NCI-H345 treated with DMSO at 0.1 percent for 48 hours (cell line): ENCODE measurements at regions not wholly inside any gene's neighbourhood (a gene's known extent, or its start where the extent isn't known, plus 50 kb on each side); places are given as distances from the start of the nearest gene placed in this dataset.
A peak's percentile ranks its signal among the peaks of the same experiment; 100 is the strongest.
"Not testable (repeated sequence)": the region's sequence is repeated elsewhere in the genome, so short reads cannot be mapped to it uniquely, and the experiment has no call there.

Source experiments
- DNase-seq: peaks from one replicate; lab custom pipeline; 2025; ENCODE audit not compliant: unreplicated experiment; lab: John Stamatoyannopoulos, UW

- no peak for DNase-seq
Measured at GRCh38 chr3:66910266-66911055, 87.6 kb upstream of the KBTBD8 start.

DNA sequence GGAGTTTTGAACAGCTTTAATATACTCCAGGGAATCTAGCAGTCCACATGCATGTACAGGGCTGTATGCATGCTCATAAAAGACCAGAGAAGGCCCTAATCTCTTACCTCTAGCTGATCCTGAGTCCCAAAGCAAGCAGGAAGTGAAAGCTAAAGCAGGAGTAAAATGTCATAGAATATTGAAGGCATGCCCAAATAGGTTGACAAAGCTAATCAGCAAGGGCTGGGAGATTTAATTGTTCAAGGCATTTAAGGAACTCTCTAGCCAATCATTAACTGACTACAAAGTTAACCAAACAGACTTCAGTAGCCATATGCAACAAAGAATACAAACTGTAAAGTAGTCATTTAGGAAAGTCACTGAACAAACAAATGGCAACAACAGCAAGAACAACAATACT, 85.8 kb upstream of the KBTBD8 start:
- no peak for DNase-seq

DNA sequence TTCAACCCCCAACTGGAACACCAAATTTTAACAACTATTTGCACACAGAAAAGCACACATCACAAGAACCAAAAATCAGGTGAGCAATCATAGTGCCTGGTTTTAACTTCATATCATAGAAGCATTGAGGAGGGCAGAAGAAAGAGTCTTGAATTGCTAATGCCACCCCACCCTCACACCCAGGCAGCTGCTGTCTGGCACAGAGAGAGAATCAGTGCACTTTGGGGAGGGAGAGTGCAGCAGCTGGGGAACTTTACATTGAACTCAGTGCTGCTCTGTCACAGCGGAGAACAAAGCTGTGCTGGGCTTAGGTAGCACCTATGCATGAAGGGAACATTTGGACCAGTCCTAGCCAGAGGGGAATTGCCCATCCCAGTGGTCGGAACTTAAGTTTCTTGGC, 76.0 kb upstream of the KBTBD8 start:
- DNase-seq = no peak

- DNase-seq = no peak
Measured at GRCh38 chr3:66923969-66924368, 74.1 kb upstream of the KBTBD8 start.

GRCh38 chr3:66928252-66928651, 69.9 kb upstream of the KBTBD8 start:
- DNase-seq = no peak

DNA sequence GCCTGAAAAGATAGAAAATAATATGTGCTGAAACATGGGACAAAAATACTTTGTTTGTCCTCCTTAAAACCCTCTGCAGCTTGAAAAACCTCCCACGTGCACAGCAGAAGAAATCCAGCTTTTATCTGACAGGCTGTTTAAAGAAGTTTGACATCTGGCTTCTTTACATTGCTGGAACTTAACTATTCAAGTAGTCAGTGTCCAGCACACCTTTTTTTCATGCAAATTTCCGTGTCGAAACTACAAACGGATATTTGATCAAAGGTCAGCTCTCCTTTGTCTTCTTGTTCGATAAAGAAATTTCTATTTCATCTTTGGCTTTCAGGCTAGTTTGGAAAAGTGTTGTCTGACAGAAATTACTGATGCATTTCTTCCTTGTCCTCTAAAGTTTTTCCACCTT, 66.8 kb upstream of the KBTBD8 start:
- no peak for DNase-seq

DNA sequence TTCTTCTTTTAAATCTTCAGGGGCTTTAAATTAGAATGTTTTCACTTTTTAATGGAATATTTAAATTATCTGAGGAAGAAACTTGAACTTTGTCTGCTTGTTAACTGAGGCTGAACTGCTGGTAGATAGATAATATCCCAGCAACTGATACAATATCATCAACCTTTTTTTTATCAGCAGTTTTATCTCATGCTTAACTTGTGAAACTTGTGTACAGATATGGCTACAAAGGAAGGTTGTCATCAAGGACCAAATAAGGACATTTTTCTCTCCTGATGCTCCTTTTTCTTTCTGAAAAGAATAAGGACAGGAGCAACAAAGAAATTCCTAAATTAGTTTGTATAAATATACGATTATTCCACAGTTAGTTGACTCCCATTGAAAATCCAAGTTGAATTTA, 66.4 kb upstream of the KBTBD8 start:
- no peak for DNase-seq

- DNase-seq = no peak
Measured at GRCh38 chr3:66933233-66933632, 64.9 kb upstream of the KBTBD8 start.

DNA sequence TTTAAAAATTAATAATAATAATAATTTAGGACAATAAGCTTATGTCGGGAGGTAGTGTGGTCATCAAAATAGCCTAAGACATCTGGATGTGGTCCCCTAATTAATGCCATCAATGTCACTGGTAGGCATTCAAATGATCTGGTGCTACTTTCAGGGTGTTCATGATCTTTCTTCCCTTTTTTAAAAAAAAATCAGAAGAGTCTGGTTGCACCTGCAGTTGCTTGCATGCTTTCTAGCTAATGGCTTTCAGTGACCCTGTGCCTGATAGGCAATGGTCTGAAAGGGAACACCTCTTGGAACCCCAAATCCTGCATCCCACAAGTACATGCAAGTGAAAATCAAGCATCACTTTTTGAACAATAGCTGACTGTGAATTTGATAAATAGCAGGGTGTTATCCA, 64.1 kb upstream of the KBTBD8 start:
- no peak for DNase-seq

DNA sequence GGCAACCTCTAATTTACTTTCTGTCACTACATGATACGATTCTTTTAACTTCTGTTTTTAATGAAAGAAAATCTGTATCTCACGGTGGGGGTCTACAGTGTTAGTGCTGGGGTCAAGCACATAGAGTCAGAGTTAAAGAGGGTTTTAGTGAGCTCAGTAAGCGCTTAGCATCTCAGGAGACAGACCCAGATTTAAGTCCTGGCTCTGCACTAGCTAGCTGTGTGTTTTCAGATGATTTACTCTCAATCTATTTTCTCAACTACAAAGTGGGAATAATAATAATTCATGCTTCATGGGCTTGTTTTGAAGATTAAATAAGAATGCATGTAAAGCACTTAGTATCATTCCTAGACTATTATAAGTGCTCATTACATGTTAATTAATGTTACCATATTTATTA, 63.4 kb upstream of the KBTBD8 start:
- no peak for DNase-seq

DNA sequence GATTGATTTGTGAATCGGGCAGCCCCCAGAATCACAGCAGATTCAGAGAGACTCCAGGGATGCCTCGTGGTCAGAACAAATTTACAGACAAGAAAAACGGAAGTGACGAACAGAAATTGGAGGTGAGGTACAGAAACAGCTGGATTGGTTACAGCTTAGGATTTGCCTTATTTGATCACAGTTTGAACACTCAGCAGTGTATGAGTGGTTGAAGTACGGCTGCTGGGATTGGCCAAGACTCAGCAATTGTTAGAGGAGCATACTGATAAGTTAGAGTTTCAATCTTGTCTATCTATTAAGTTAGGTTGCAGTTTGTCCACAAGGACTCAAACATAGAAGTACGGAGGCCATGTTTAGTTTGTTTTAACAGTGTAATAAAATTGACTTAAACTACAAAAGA, 61.1 kb upstream of the KBTBD8 start:
- not testable (repeated sequence) for DNase-seq

- DNase-seq = peak; percentile 58
Measured at GRCh38 chr3:66938338-66938963, 59.7 kb upstream of the KBTBD8 start.

DNA sequence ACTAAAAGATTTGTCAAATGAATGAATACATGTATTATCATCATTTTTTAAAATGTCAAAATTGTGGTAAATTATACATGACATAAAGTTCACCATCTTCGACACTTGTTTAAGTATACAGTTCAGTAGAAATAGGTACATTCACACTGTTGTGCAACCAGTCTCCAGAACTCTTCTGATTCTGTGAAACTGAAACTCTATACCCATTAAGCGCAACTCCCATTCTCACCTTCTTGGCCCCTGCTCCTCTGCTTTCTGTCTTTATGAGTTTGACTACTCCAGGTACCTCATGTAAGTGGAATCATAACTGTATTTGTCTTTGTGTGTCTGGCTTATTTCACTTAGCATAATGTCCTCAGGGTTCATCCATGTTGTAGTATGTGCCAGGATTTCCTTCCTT, 50.1 kb upstream of the KBTBD8 start:
- DNase-seq = no peak
